Ascending aorta (tissue), 2 donors: ENCODE measurements at regions not wholly inside any gene's neighbourhood (a gene's known extent, or its start where the extent isn't known, plus 50 kb on each side); places are given as distances from the start of the nearest gene placed in this dataset.

ENCODE experiments used
- DNase-seq, 2 donors: peaks; one replicate each; pipeline ENCODE4 v3.0.0-alpha.2; 2019; ENCODE audit warnings: low spot score in 2 of 2
- H3K27ac ChIP-seq, 2 donors: fragments of 200-600 bp; sonication (generic); one replicate each; pipeline ENCODE4 v1.5.1; 2016 to 2017; ENCODE audit warnings: mild to moderate bottlenecking in 1 of 2
- H3K27me3 ChIP-seq: fragments of 200-600 bp; sonication (generic); one replicate; pipeline ENCODE4 v1.5.1; 2017
- H3K36me3 ChIP-seq, 2 donors: fragments of 200-600 bp; sonication (generic); one replicate each; pipeline ENCODE4 v1.5.1; 2016
- H3K4me1 ChIP-seq, 2 donors: fragments of 200-600 bp; sonication (generic); one replicate each; pipeline ENCODE4 v1.5.1; 2016 to 2017; ENCODE audit warnings: mild to moderate bottlenecking in 1 of 2
- H3K4me3 ChIP-seq, 2 donors: fragments of 200-600 bp; sonication (generic); one replicate each; pipeline ENCODE4 v1.5.1; 2016 to 2017; ENCODE audit warnings: mild to moderate bottlenecking in 1 of 2
- H3K9me3 ChIP-seq, 2 donors: fragments of 200-600 bp; sonication (generic); one replicate each; pipeline ENCODE4 v1.5.1; 2016
- CTCF ChIP-seq, 3 experiments: fragments of 200-600 bp in 2 of 3; fragments of 450-650 bp in 1 of 3; sonication (generic) in 2 of 3; IDR thresholded peaks; one replicate each; pipeline ENCODE4 v1.5.1; 2016 to 2019; ENCODE audit warnings: antibody characterized with exemption in 3 of 3, mild to moderate bottlenecking in 1 of 3, moderate library complexity in 1 of 3
- intact Hi-C: fragments of 100-400 bp; cut with DNase I; formaldehyde crosslinking; loops from one replicate; pipeline ENCODE4 v1.15.1; 2023

GRCh38 chr13:59497621-59498247, 666.0 kb downstream of the DIAPH3 start:
- no peak overlapping the region for H3K27ac ChIP-seq
- no peaks in the 10 kb centered on the region for H3K4me1 ChIP-seq
- intact Hi-C loops = no loop called here
- H3K4me3 ChIP-seq = no peak overlapping the region
- no peaks in the 10 kb centered on the region for H3K27me3 ChIP-seq
- no peaks in the 10 kb centered on the region for H3K36me3 ChIP-seq
- no peaks in the 10 kb centered on the region for H3K9me3 ChIP-seq
- DNase-seq = no peak
- no peak for TF ChIP-seq CTCF (IDR thresholded peaks at IDR 0.05)

- H3K4me3 ChIP-seq = no peak overlapping the region
Observed at GRCh38 chr13:59501004-59501403, 662.7 kb downstream of the DIAPH3 start.

GRCh38 chr13:59504407-59504806, 659.3 kb downstream of the DIAPH3 start:
- H3K27ac ChIP-seq = no peak overlapping the region
- intact Hi-C loops = no loop called here
- no peaks in the 10 kb centered on the region for H3K36me3 ChIP-seq
- TF ChIP-seq CTCF (IDR thresholded peaks at IDR 0.05) = no peak
- H3K4me3 ChIP-seq = no peak overlapping the region
- H3K4me1 ChIP-seq = no peaks in the 10 kb centered on the region
- H3K9me3 ChIP-seq = no peaks in the 10 kb centered on the region
- no peak for DNase-seq
- no peaks in the 10 kb centered on the region for H3K27me3 ChIP-seq

More at GRCh38 chr13:59501004-59501403, 662.7 kb downstream of the DIAPH3 start:
- H3K9me3 ChIP-seq = no peaks in the 10 kb centered on the region
- no peak overlapping the region for H3K27ac ChIP-seq
- no peak for TF ChIP-seq CTCF (IDR thresholded peaks at IDR 0.05)
- intact Hi-C loops = no loop called here
- H3K27me3 ChIP-seq = no peaks in the 10 kb centered on the region
- H3K4me1 ChIP-seq = no peaks in the 10 kb centered on the region
- H3K36me3 ChIP-seq = no peaks in the 10 kb centered on the region
- DNase-seq = no peak

GRCh38 chr13:59510386-59510785, 653.3 kb downstream of the DIAPH3 start:
- Histone ChIP-seq H3K4me1 (no peaks in the 10 kb centered on the region), H3K27me3 (no peaks in the 10 kb centered on the region), H3K27ac (no peak overlapping the region), H3K9me3 (no peaks in the 10 kb centered on the region), H3K36me3 (no peaks in the 10 kb centered on the region), H3K4me3 (no peak overlapping the region)
- no peak for TF ChIP-seq CTCF (IDR thresholded peaks at IDR 0.05)
- DNase-seq = no peak
- intact Hi-C loops = no loop called here

- H3K9me3 ChIP-seq = no peaks in the 10 kb centered on the region
- no peak overlapping the region for H3K4me3 ChIP-seq
- intact Hi-C loops = no loop called here
- H3K36me3 ChIP-seq = no peaks in the 10 kb centered on the region
- H3K27me3 ChIP-seq = no peaks in the 10 kb centered on the region
- H3K4me1 ChIP-seq = no peaks in the 10 kb centered on the region
- no peak overlapping the region for H3K27ac ChIP-seq
- DNase-seq = no peak
- TF ChIP-seq CTCF (IDR thresholded peaks at IDR 0.05) = no peak
Observed at GRCh38 chr13:59513686-59514085, 650.0 kb downstream of the DIAPH3 start.

- DNase-seq = no peak
- intact Hi-C loops = no loop called here
- Histone ChIP-seq H3K4me1 (no peaks in the 10 kb centered on the region), H3K4me3 (no peak overlapping the region), H3K9me3 (no peaks in the 10 kb centered on the region), H3K27ac (no peak overlapping the region), H3K27me3 (no peaks in the 10 kb centered on the region), H3K36me3 (no peaks in the 10 kb centered on the region)
- no peak for TF ChIP-seq CTCF (IDR thresholded peaks at IDR 0.05)
Observed at GRCh38 chr13:59514316-59514715, 649.4 kb downstream of the DIAPH3 start.
